Fibroblast of pulmonary artery (primary cell): ENCODE measurements at regions not wholly inside any gene's neighbourhood (a gene's known extent, or its start where the extent isn't known, plus 50 kb on each side); places are given as distances from the start of the nearest gene placed in this dataset.

ENCODE experiments used
- DNase-seq: peaks from one replicate; pipeline ENCODE4 v3.0.0-alpha.2; 2010; ENCODE audit warnings: low read depth
- H3K4me3 ChIP-seq: replicated peaks from 2 replicates; pipeline ENCODE4 v1.5.1; 2011; ENCODE audit warnings: low read depth, mild to moderate bottlenecking, control low read depth, low read length, moderate library complexity
- TF ChIP-seq, protein P1 (sequence below): IDR thresholded peaks from 2 replicates; pipeline ENCODE4 v1.5.1; 2011; ENCODE audit warnings: mild to moderate bottlenecking, control low read depth, low read length, inconsistent platforms; ENCODE audit errors: missing control alignments

DNA sequence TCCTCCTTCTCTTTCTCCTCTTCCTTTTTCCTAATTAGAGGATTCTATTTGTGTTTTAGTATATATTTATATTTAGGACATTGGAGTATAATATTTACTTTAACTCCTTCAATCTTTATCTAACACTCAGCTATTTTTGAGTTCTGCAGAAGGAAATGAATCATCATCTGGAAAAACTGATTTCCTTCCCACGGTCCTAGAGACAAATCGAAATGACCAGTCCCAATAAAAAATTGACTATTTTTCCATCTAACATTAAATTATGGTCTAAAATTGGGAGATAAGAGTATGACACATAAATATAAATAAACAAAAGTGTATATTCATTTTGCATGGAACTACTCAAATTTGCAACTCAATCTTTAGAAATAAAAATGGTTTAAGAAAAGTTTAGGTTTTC, 167.4 kb downstream of the TMTC3 start:
- DNase-seq = peak; percentile 78
- TF ChIP-seq, protein P1, sequence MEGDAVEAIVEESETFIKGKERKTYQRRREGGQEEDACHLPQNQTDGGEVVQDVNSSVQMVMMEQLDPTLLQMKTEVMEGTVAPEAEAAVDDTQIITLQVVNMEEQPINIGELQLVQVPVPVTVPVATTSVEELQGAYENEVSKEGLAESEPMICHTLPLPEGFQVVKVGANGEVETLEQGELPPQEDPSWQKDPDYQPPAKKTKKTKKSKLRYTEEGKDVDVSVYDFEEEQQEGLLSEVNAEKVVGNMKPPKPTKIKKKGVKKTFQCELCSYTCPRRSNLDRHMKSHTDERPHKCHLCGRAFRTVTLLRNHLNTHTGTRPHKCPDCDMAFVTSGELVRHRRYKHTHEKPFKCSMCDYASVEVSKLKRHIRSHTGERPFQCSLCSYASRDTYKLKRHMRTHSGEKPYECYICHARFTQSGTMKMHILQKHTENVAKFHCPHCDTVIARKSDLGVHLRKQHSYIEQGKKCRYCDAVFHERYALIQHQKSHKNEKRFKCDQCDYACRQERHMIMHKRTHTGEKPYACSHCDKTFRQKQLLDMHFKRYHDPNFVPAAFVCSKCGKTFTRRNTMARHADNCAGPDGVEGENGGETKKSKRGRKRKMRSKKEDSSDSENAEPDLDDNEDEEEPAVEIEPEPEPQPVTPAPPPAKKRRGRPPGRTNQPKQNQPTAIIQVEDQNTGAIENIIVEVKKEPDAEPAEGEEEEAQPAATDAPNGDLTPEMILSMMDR = no peak
- H3K4me3 ChIP-seq = no peak overlapping the region

GRCh38 chr12:88310069-88310468, 168.0 kb downstream of the TMTC3 start:
- no peak overlapping the region for H3K4me3 ChIP-seq
- TF ChIP-seq, protein P1 = no peak
- peak; percentile 87 for DNase-seq

DNA sequence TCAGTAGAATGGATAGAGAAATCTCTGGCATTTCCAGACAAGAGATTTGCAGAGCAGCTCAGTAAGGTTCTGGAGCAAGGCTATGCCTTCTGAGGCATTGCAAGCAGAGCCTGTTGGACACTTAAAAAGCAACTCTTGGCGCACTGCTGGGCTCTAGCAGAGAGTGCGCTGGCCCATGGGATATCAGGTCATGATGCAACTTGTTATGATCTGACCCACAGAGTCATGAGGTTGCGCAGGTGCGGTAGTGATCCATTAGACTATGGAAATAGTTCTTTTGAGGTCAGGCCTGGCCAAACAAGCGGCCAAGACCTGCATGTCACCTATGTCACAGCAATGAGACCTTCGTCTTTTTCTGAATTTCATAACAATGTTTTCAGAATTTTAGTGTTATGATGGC, 168.6 kb downstream of the TMTC3 start:
- DNase-seq = no peak
- no peak overlapping the region for H3K4me3 ChIP-seq
- TF ChIP-seq, protein P1 = no peak

GRCh38 chr12:88313554-88313953, 171.4 kb downstream of the TMTC3 start:
- TF ChIP-seq, protein P1 = no peak
- DNase-seq = no peak
- no peak overlapping the region for H3K4me3 ChIP-seq

DNA sequence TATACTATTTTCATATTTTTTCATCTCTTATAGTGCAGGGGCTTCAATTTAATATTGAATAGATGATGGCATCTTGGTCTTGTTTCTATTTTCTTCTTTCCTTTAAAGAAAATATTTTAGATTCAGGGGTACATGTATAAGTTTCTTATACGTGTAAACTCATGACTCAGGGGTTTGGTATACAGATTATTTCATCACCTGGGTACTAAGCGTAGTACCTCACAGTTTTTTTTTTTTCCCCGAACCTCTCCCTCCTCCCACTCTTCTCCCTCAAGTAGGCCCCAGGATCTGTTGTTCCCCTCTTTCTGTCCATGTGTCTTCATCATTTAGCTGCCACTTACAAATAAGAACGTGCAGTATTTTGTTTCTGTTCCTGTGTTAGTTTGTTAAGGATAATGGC, 172.6 kb downstream of the TMTC3 start:
- TF ChIP-seq, protein P1 = no peak
- H3K4me3 ChIP-seq = no peak overlapping the region
- no peak for DNase-seq

GRCh38 chr12:88318726-88319125, 176.6 kb downstream of the TMTC3 start:
- TF ChIP-seq, protein P1 = no peak
- no peak for DNase-seq
- no peak overlapping the region for H3K4me3 ChIP-seq

- TF ChIP-seq, protein P1 = peak; percentile 32
- DNase-seq = peak; percentile 85
- no peak overlapping the region for H3K4me3 ChIP-seq
These were observed 183.1 kb downstream of the TMTC3 start for GRCh38 chr12:88325076-88325815.
